ENCODE measurements at regions not wholly inside any gene's neighbourhood (a gene's known extent, or its start where the extent isn't known, plus 50 kb on each side); places are given as distances from the start of the nearest gene placed in this dataset.
"Not testable (repeated sequence)": the region's sequence is repeated elsewhere in the genome, so short reads cannot be mapped to it uniquely, and the experiment has no call there.

- no peaks in the 10 kb centered on the region for H3K79me2 ChIP-seq (ENCODE audit: control insufficient read depth, insufficient read depth, low read length)
- no peaks in the 10 kb centered on the region for H3K27me3 ChIP-seq (ENCODE audit: insufficient read depth, low read length, poor library complexity)
- H3K9ac ChIP-seq (ENCODE audit: low read length): no peak overlapping the region
- no peak overlapping the region for H2BK15ac ChIP-seq (replicated peaks; ENCODE audit: low read depth)
- no peak overlapping the region for H3K56ac ChIP-seq (ENCODE audit: low read length)
- no peak overlapping the region for H2BK120ac ChIP-seq (ENCODE audit: low read depth, low read length)
- no peak overlapping the region for H2BK5ac ChIP-seq (ENCODE audit: low read length)
- no peak overlapping the region for H4K8ac ChIP-seq (ENCODE audit: low read depth, low read length)
- H3K4ac ChIP-seq (ENCODE audit: low read depth, low read length): no peak overlapping the region
- DNase-seq: no peak
- no peaks in the 10 kb centered on the region for H3K4me1 ChIP-seq (ENCODE audit: control insufficient read depth, low read depth, low read length)
- no peak overlapping the region for H3K18ac ChIP-seq (ENCODE audit: low read length)
- H2AK5ac ChIP-seq (ENCODE audit: low read length): no peak overlapping the region
- H3K36me3 ChIP-seq (ENCODE audit: control insufficient read depth, insufficient read depth, low read length): no peaks in the 10 kb centered on the region
- H4K5ac ChIP-seq (ENCODE audit: low read length): no peak overlapping the region
- no peak overlapping the region for H3K23ac ChIP-seq (ENCODE audit: low read length)
- no peak overlapping the region for H3K4me3 ChIP-seq (ENCODE audit: low read length)
- no CpG with 5 or more reads among the region's 2 CpGs for WGBS (ENCODE audit: extremely low coverage, insufficient coverage, low lambda C conversion rate)
- H3K79me1 ChIP-seq (ENCODE audit: low read length): no peaks in the 10 kb centered on the region
- H3K4me2 ChIP-seq (ENCODE audit: low read length): no peak overlapping the region
- no peak overlapping the region for H3K27ac ChIP-seq (ENCODE audit: low read depth, low read length)
Measured at GRCh38 chrX:114450911-114451310, 133.0 kb upstream of the HTR2C start.

GRCh38 chrX:114451397-114451796 is 132.5 kb upstream of the HTR2C start:
- H2BK120ac ChIP-seq (ENCODE audit: low read depth, low read length): no peak overlapping the region
- H3K27me3 ChIP-seq (ENCODE audit: insufficient read depth, low read length, poor library complexity): no peaks in the 10 kb centered on the region
- no peak overlapping the region for H2BK5ac ChIP-seq (ENCODE audit: low read length)
- no peaks in the 10 kb centered on the region for H3K36me3 ChIP-seq (ENCODE audit: control insufficient read depth, insufficient read depth, low read length)
- H3K4me1 ChIP-seq (ENCODE audit: control insufficient read depth, low read depth, low read length): no peaks in the 10 kb centered on the region
- H4K5ac ChIP-seq (ENCODE audit: low read length): no peak overlapping the region
- H3K79me1 ChIP-seq (ENCODE audit: low read length): no peaks in the 10 kb centered on the region
- no peak overlapping the region for H3K4me2 ChIP-seq (ENCODE audit: low read length)
- no peak overlapping the region for H4K8ac ChIP-seq (ENCODE audit: low read depth, low read length)
- no peak overlapping the region for H3K4me3 ChIP-seq (ENCODE audit: low read length)
- no peak overlapping the region for H3K18ac ChIP-seq (ENCODE audit: low read length)
- no peak overlapping the region for H3K27ac ChIP-seq (ENCODE audit: low read depth, low read length)
- no CpG with 5 or more reads among the region's 1 CpG for WGBS (ENCODE audit: extremely low coverage, insufficient coverage, low lambda C conversion rate)
- H3K4ac ChIP-seq (ENCODE audit: low read depth, low read length): no peak overlapping the region
- H2AK5ac ChIP-seq (ENCODE audit: low read length): no peak overlapping the region
- H3K56ac ChIP-seq (ENCODE audit: low read length): no peak overlapping the region
- DNase-seq: no peak
- no peak overlapping the region for H2BK15ac ChIP-seq (replicated peaks; ENCODE audit: low read depth)
- H3K9ac ChIP-seq (ENCODE audit: low read length): no peak overlapping the region
- no peak overlapping the region for H3K23ac ChIP-seq (ENCODE audit: low read length)
- H3K79me2 ChIP-seq (ENCODE audit: control insufficient read depth, insufficient read depth, low read length): no peaks in the 10 kb centered on the region

GRCh38 chrX:114462266-114462665 is 121.6 kb upstream of the HTR2C start:
- H4K5ac ChIP-seq (ENCODE audit: low read length): no peak overlapping the region
- no peak overlapping the region for H3K56ac ChIP-seq (ENCODE audit: low read length)
- no peak overlapping the region for H3K4me3 ChIP-seq (ENCODE audit: low read length)
- H3K4me1 ChIP-seq (ENCODE audit: control insufficient read depth, low read depth, low read length): peaks cover 2% of the 10 kb centered on the region
- H3K4me2 ChIP-seq (ENCODE audit: low read length): no peak overlapping the region
- H3K18ac ChIP-seq (ENCODE audit: low read length): no peak overlapping the region
- no peak overlapping the region for H3K27ac ChIP-seq (ENCODE audit: low read depth, low read length)
- no peaks in the 10 kb centered on the region for H3K79me1 ChIP-seq (ENCODE audit: low read length)
- no peaks in the 10 kb centered on the region for H3K27me3 ChIP-seq (ENCODE audit: insufficient read depth, low read length, poor library complexity)
- H2BK5ac ChIP-seq (ENCODE audit: low read length): no peak overlapping the region
- no peak overlapping the region for H3K4ac ChIP-seq (ENCODE audit: low read depth, low read length)
- no peaks in the 10 kb centered on the region for H3K36me3 ChIP-seq (ENCODE audit: control insufficient read depth, insufficient read depth, low read length)
- no peak overlapping the region for H2BK15ac ChIP-seq (replicated peaks; ENCODE audit: low read depth)
- no peak overlapping the region for H2BK120ac ChIP-seq (ENCODE audit: low read depth, low read length)
- H3K79me2 ChIP-seq (ENCODE audit: control insufficient read depth, insufficient read depth, low read length): no peaks in the 10 kb centered on the region
- no peak for DNase-seq
- no peak overlapping the region for H3K9ac ChIP-seq (ENCODE audit: low read length)
- no peak overlapping the region for H2AK5ac ChIP-seq (ENCODE audit: low read length)
- H3K23ac ChIP-seq (ENCODE audit: low read length): no peak overlapping the region
- H4K8ac ChIP-seq (ENCODE audit: low read depth, low read length): no peak overlapping the region

- no peak overlapping the region for H3K23ac ChIP-seq (ENCODE audit: low read length)
- H3K4me1 ChIP-seq (ENCODE audit: control insufficient read depth, low read depth, low read length): peaks cover 2% of the 10 kb centered on the region
- H2AK5ac ChIP-seq (ENCODE audit: low read length): no peak overlapping the region
- H3K9ac ChIP-seq (ENCODE audit: low read length): no peak overlapping the region
- H4K8ac ChIP-seq (ENCODE audit: low read depth, low read length): no peak overlapping the region
- no peak overlapping the region for H2BK15ac ChIP-seq (replicated peaks; ENCODE audit: low read depth)
- no peak overlapping the region for H4K5ac ChIP-seq (ENCODE audit: low read length)
- H2BK120ac ChIP-seq (ENCODE audit: low read depth, low read length): peak overlapping the region; percentile 4
- no peak overlapping the region for H3K4me3 ChIP-seq (ENCODE audit: low read length)
- no peak overlapping the region for H3K27ac ChIP-seq (ENCODE audit: low read depth, low read length)
- H3K4me2 ChIP-seq (ENCODE audit: low read length): no peak overlapping the region
- no peaks in the 10 kb centered on the region for H3K27me3 ChIP-seq (ENCODE audit: insufficient read depth, low read length, poor library complexity)
- no peaks in the 10 kb centered on the region for H3K36me3 ChIP-seq (ENCODE audit: control insufficient read depth, insufficient read depth, low read length)
- no peak overlapping the region for H2BK5ac ChIP-seq (ENCODE audit: low read length)
- no peak overlapping the region for H3K56ac ChIP-seq (ENCODE audit: low read length)
- H3K18ac ChIP-seq (ENCODE audit: low read length): peak overlapping the region; percentile 18
- peak; percentile 26 for DNase-seq
- no peaks in the 10 kb centered on the region for H3K79me2 ChIP-seq (ENCODE audit: control insufficient read depth, insufficient read depth, low read length)
- no peak overlapping the region for H3K4ac ChIP-seq (ENCODE audit: low read depth, low read length)
- no peaks in the 10 kb centered on the region for H3K79me1 ChIP-seq (ENCODE audit: low read length)
Measured at GRCh38 chrX:114465689-114466088, 118.2 kb upstream of the HTR2C start.

- not testable (repeated sequence) for H3K23ac ChIP-seq (ENCODE audit: low read length); H3K18ac ChIP-seq (ENCODE audit: low read length); H3K4ac ChIP-seq (ENCODE audit: low read depth, low read length); H3K27ac ChIP-seq (ENCODE audit: low read depth, low read length); H3K4me3 ChIP-seq (ENCODE audit: low read length); H2BK15ac ChIP-seq (replicated peaks; ENCODE audit: low read depth); H3K36me3 ChIP-seq (ENCODE audit: control insufficient read depth, insufficient read depth, low read length); H4K8ac ChIP-seq (ENCODE audit: low read depth, low read length); H3K56ac ChIP-seq (ENCODE audit: low read length); H2BK5ac ChIP-seq (ENCODE audit: low read length); DNase-seq; H3K79me1 ChIP-seq (ENCODE audit: low read length); H2AK5ac ChIP-seq (ENCODE audit: low read length); H3K9ac ChIP-seq (ENCODE audit: low read length); H3K27me3 ChIP-seq (ENCODE audit: insufficient read depth, low read length, poor library complexity); H3K4me2 ChIP-seq (ENCODE audit: low read length); H2BK120ac ChIP-seq (ENCODE audit: low read depth, low read length); H4K5ac ChIP-seq (ENCODE audit: low read length); H3K79me2 ChIP-seq (ENCODE audit: control insufficient read depth, insufficient read depth, low read length); H3K4me1 ChIP-seq (ENCODE audit: control insufficient read depth, low read depth, low read length)
- no CpG with 5 or more reads among the region's 6 CpGs for WGBS (ENCODE audit: extremely low coverage, insufficient coverage, low lambda C conversion rate)
Measured at GRCh38 chrX:114472008-114472407, 111.9 kb upstream of the HTR2C start.

- Histone ChIP-seq H3K4me1 (ENCODE audit: control insufficient read depth, low read depth, low read length) (no peaks in the 10 kb centered on the region), H3K9ac (ENCODE audit: low read length) (no peak overlapping the region), H3K79me1 (ENCODE audit: low read length) (no peaks in the 10 kb centered on the region), H2BK15ac (replicated peaks; ENCODE audit: low read depth) (no peak overlapping the region), H4K8ac (ENCODE audit: low read depth, low read length) (no peak overlapping the region), H3K23ac (ENCODE audit: low read length) (no peak overlapping the region), H3K4me2 (ENCODE audit: low read length) (no peak overlapping the region), H3K27ac (ENCODE audit: low read depth, low read length) (no peak overlapping the region), H3K4ac (ENCODE audit: low read depth, low read length) (no peak overlapping the region), H3K27me3 (ENCODE audit: insufficient read depth, low read length, poor library complexity) (no peaks in the 10 kb centered on the region), H2AK5ac (ENCODE audit: low read length) (no peak overlapping the region), H2BK5ac (ENCODE audit: low read length) (no peak overlapping the region), H3K4me3 (ENCODE audit: low read length) (no peak overlapping the region), H4K5ac (ENCODE audit: low read length) (no peak overlapping the region), H3K56ac (ENCODE audit: low read length) (no peak overlapping the region), H2BK120ac (ENCODE audit: low read depth, low read length) (no peak overlapping the region), H3K79me2 (ENCODE audit: control insufficient read depth, insufficient read depth, low read length) (no peaks in the 10 kb centered on the region), H3K36me3 (ENCODE audit: control insufficient read depth, insufficient read depth, low read length) (no peaks in the 10 kb centered on the region), H3K18ac (ENCODE audit: low read length) (no peak overlapping the region)
- no CpG with 5 or more reads among the region's 2 CpGs for WGBS (ENCODE audit: extremely low coverage, insufficient coverage, low lambda C conversion rate)
- DNase-seq: peak; percentile 69
Measured at GRCh38 chrX:114472788-114473187, 111.1 kb upstream of the HTR2C start.
